ENCODE measurements at regions not wholly inside any gene's neighbourhood (a gene's known extent, or its start where the extent isn't known, plus 50 kb on each side); places are given as distances from the start of the nearest gene placed in this dataset.

- WGBS (ENCODE audit: insufficient coverage, low coverage, low lambda C conversion rate, missing lambda C conversion rate) = 50% methylated on average over 4 of the region's 5 CpGs
- peak in 1 of 3 donors; percentile 11 for DNase-seq
- H3K27ac ChIP-seq = no peak overlapping the region
These were observed 282.4 kb upstream of the RTL1 start for GRCh38 chr14:101185946-101186345.

GRCh38 chr14:101186544-101186943 lies 283.0 kb upstream of the RTL1 start:
- no peaks in the 10 kb centered on the region for H3K9me3 ChIP-seq
- 89% methylated on average over 4 of the region's 8 CpGs for WGBS (ENCODE audit: insufficient coverage, low coverage, low lambda C conversion rate, missing lambda C conversion rate)
- H3K27me3 ChIP-seq = no peaks in the 10 kb centered on the region
- peak in 1 of 3 donors; percentile 23 for DNase-seq
- no peak for ATAC-seq
- no peaks in the 10 kb centered on the region for H3K36me3 ChIP-seq
- TF ChIP-seq, protein P1, sequence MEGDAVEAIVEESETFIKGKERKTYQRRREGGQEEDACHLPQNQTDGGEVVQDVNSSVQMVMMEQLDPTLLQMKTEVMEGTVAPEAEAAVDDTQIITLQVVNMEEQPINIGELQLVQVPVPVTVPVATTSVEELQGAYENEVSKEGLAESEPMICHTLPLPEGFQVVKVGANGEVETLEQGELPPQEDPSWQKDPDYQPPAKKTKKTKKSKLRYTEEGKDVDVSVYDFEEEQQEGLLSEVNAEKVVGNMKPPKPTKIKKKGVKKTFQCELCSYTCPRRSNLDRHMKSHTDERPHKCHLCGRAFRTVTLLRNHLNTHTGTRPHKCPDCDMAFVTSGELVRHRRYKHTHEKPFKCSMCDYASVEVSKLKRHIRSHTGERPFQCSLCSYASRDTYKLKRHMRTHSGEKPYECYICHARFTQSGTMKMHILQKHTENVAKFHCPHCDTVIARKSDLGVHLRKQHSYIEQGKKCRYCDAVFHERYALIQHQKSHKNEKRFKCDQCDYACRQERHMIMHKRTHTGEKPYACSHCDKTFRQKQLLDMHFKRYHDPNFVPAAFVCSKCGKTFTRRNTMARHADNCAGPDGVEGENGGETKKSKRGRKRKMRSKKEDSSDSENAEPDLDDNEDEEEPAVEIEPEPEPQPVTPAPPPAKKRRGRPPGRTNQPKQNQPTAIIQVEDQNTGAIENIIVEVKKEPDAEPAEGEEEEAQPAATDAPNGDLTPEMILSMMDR (IDR thresholded peaks at IDR 0.05) = no peak
- no peak for TF ChIP-seq POLR2A (IDR thresholded peaks at IDR 0.05)
- H3K4me1 ChIP-seq = no peaks in the 10 kb centered on the region
- H3K27ac ChIP-seq = no peak overlapping the region
- intact Hi-C loops (cut with DNase I) = no loop called here
- H3K4me3 ChIP-seq = no peak overlapping the region

More at GRCh38 chr14:101185946-101186345, 282.4 kb upstream of the RTL1 start:
- Histone ChIP-seq H3K4me1 (no peaks in the 10 kb centered on the region), H3K27me3 (no peaks in the 10 kb centered on the region), H3K4me3 (no peak overlapping the region), H3K9me3 (no peaks in the 10 kb centered on the region), H3K36me3 (no peaks in the 10 kb centered on the region)
- no peak for ATAC-seq
- TF ChIP-seq POLR2A (IDR thresholded peaks at IDR 0.05) = no peak
- TF ChIP-seq, protein P1 (IDR thresholded peaks at IDR 0.05) = no peak
- intact Hi-C loops (cut with DNase I) = no loop called here

DNA sequence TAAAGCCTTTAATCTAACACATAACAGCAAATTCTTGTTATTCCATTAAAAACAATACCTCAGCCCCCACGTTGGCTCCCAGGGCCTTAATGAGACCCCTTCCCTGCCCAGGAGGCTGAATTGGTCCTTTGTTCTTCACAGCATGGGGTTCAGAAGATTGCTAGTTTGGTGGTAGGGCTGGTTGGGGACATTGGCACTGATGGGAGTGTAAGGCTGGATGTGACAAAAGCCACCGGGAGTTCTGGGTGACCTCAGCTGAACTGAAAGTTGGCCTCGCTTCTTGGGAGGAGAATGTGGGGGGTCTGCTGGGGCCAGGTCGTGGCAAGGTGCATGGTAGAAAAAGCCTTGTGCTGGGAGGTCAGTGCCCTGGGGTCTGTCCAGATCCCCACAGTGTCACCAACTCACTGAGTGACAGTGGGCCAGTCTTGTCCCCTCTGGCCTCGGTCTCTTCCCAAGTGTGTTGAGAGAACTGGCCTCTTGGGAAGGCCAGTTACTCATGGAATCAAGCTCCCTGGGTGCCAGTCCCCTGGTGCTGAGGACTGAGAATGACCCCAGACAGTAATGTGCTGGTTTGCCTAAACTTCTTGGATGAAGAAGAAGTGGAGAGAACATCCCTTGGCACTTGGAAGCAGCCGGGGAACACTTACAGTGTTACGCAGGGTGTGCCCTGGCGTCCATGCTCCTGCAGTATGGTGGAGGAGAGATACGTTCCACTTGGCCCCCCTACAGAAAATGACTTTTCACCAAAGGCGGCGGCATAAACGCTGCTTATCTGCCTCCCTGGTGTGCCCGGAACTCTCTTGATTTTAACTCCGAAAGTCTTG lies 283.7 kb upstream of the RTL1 start:
- ATAC-seq (no peak), DNase-seq (peak in 1 of 3 donors; percentile 24)
- H3K9me3 ChIP-seq = no peaks in the 10 kb centered on the region
- intact Hi-C loops (cut with DNase I) = no loop called here
- no peaks in the 10 kb centered on the region for H3K36me3 ChIP-seq
- H3K27ac ChIP-seq = no peak overlapping the region
- no peaks in the 10 kb centered on the region for H3K4me1 ChIP-seq
- WGBS (ENCODE audit: insufficient coverage, low coverage, low lambda C conversion rate, missing lambda C conversion rate) = 57% methylated on average over 7 of the region's 14 CpGs
- H3K27me3 ChIP-seq = no peaks in the 10 kb centered on the region
- H3K4me3 ChIP-seq = no peak overlapping the region
- TF ChIP-seq, protein P1 (IDR thresholded peaks at IDR 0.05) = no peak
- TF ChIP-seq POLR2A (IDR thresholded peaks at IDR 0.05) = no peak

GRCh38 chr14:101187816-101188570 lies 284.5 kb upstream of the RTL1 start:
- Histone ChIP-seq H3K9me3 (no peaks in the 10 kb centered on the region), H3K4me1 (no peaks in the 10 kb centered on the region), H3K27me3 (no peaks in the 10 kb centered on the region), H3K27ac (no peak overlapping the region), H3K36me3 (no peaks in the 10 kb centered on the region), H3K4me3 (no peak overlapping the region)
- no peak for TF ChIP-seq POLR2A (IDR thresholded peaks at IDR 0.05)
- TF ChIP-seq, protein P1 (IDR thresholded peaks at IDR 0.05) = no peak
- ATAC-seq (no peak), DNase-seq (peak in 1 of 3 donors; percentile 37)
- intact Hi-C loops (cut with DNase I) = no loop called here
- 20% methylated on average over 2 of the region's 14 CpGs for WGBS (ENCODE audit: insufficient coverage, low coverage, low lambda C conversion rate, missing lambda C conversion rate)

Measured in right lobe of liver (tissue), 6 donors.